Activated CD4-positive, alpha-beta memory T cell treated with anti-CD3 and anti-CD28 coated beads, Interleukin-2, amount 10 ng/mL, durations not matched to agents 7 days and 5 days (primary cell): ENCODE measurements at regions not wholly inside any gene's neighbourhood (a gene's known extent, or its start where the extent isn't known, plus 50 kb on each side); places are given as distances from the start of the nearest gene placed in this dataset.
"Not testable (repeated sequence)": the region's sequence is repeated elsewhere in the genome, so short reads cannot be mapped to it uniquely, and the experiment has no call there.

Experiments used
- CTCF ChIA-PET: fragments of 350-600 bp; sonication (Branson Sonifier 250); formaldehyde crosslinking; loops from one replicate; lab custom pipeline; 2021; ENCODE audit warnings: antibody characterized with exemption, inconsistent platforms; lab: Charles Lee
- POLR2A ChIA-PET: fragments of 350-600 bp; sonication (Branson Sonifier 250); formaldehyde crosslinking; loops from one replicate; lab custom pipeline; 2021; ENCODE audit warnings: antibody characterized with exemption; lab: Charles Lee
- DNase-seq: peaks from one replicate; pipeline ENCODE4 v3.0.0-alpha.2; 2020
- H3K27ac Mint-ChIP-seq: one replicate; pipeline ENCODE4 v1.8.0; 2021; ENCODE audit warnings: mild to moderate bottlenecking, mixed read lengths
- H3K27me3 Mint-ChIP-seq: one replicate; pipeline ENCODE4 v1.8.0; 2021; ENCODE audit warnings: mixed read lengths
- H3K36me3 Mint-ChIP-seq: one replicate; pipeline ENCODE4 v1.8.0; 2021; ENCODE audit warnings: low read depth, mixed read lengths
- H3K4me1 Mint-ChIP-seq: one replicate; pipeline ENCODE4 v1.8.0; 2021; ENCODE audit warnings: mixed read lengths
- H3K4me3 Mint-ChIP-seq: one replicate; pipeline ENCODE4 v1.8.0; 2021; ENCODE audit warnings: mild to moderate bottlenecking, mixed read lengths
- H3K9me3 Mint-ChIP-seq: one replicate; pipeline ENCODE4 v1.8.0; 2021; ENCODE audit warnings: mixed read lengths

DNA sequence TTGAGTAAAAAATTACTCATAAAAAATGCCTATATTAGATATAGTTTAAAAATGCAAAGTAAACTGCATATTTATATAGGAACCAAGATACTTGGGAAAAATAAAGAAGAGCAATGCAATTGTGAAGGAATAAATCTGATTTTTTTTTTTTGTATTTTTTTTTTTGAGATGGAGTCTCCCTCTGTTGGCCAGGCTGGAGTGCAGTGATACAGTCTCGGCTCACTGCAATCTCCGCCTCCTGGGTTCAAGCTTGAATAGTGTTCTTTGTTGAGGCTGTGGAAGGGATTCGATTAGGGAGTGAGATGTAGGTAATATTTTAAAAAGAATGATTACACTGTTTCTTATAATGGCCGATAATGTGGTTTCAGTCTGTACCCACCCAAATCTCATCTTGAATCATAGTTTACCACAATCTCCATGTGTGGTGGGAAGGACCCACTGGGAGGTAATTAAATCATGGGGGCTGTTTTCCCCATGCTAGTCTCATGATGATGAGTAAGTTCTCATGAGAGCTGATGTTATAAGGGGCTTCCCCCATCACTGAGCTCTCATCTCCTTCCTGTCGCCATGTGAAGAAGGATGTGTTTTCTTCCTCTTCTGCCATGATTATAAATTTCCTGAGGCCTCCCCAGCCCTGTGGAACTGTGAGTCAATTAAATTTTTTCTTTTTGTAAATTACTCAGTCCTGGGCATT lies 1765.9 kb downstream of the PLA2G4A start:
- H3K4me1 Mint-ChIP-seq, result no peaks in the 10 kb centered on the region
- DNase-seq, result no peak
- H3K4me3 Mint-ChIP-seq, result no peak overlapping the region
- H3K27me3 Mint-ChIP-seq, result no peaks in the 10 kb centered on the region
- H3K27ac Mint-ChIP-seq, result no peak overlapping the region
- ChIA-PET CTCF (no interaction called here), POLR2A (no interaction called here)
- peaks cover 8% of the 10 kb centered on the region for H3K9me3 Mint-ChIP-seq
- no peaks in the 10 kb centered on the region for H3K36me3 Mint-ChIP-seq

GRCh38 chr1:188599313-188599712 lies 1770.6 kb downstream of the PLA2G4A start:
- ChIA-PET CTCF (no interaction called here), POLR2A (no interaction called here)
- no peaks in the 10 kb centered on the region for H3K27me3 Mint-ChIP-seq
- peaks cover 3% of the 10 kb centered on the region for H3K9me3 Mint-ChIP-seq
- H3K36me3 Mint-ChIP-seq, result no peaks in the 10 kb centered on the region
- DNase-seq, result no peak
- H3K4me3 Mint-ChIP-seq, result no peak overlapping the region
- no peaks in the 10 kb centered on the region for H3K4me1 Mint-ChIP-seq
- H3K27ac Mint-ChIP-seq, result no peak overlapping the region

GRCh38 chr1:188611432-188611831 lies 1782.7 kb downstream of the PLA2G4A start:
- H3K27me3 Mint-ChIP-seq, result no peaks in the 10 kb centered on the region
- peaks cover 8% of the 10 kb centered on the region for H3K9me3 Mint-ChIP-seq
- no peaks in the 10 kb centered on the region for H3K36me3 Mint-ChIP-seq
- H3K4me1 Mint-ChIP-seq, result no peaks in the 10 kb centered on the region
- no peak overlapping the region for H3K4me3 Mint-ChIP-seq
- CTCF ChIA-PET, result no interaction called here
- POLR2A ChIA-PET, result no interaction called here
- H3K27ac Mint-ChIP-seq, result no peak overlapping the region
- no peak for DNase-seq

DNA sequence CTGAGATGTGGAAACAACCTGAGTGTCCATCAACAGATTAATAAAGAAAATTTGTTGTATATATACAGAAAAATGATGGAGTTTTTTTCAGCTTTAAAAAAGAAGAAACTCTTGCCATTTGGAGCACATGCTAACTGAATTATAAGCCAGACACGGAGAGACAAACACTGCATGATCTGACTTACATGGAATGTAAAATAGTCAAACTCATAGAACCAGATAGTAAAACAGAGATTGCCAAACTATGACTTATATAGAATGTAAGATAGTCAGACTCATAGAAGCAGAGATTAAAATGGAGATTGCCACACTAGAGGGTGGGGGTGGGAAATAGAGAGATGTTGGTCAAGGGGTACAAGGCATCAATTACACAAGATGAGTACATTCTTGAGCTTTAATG lies 1786.6 kb downstream of the PLA2G4A start:
- Mint-ChIP-seq H3K9me3 (no peaks in the 10 kb centered on the region), H3K36me3 (no peaks in the 10 kb centered on the region), H3K4me3 (no peak overlapping the region), H3K4me1 (no peaks in the 10 kb centered on the region), H3K27me3 (no peaks in the 10 kb centered on the region), H3K27ac (no peak overlapping the region)
- ChIA-PET CTCF (no interaction called here), POLR2A (no interaction called here)
- no peak for DNase-seq

DNA sequence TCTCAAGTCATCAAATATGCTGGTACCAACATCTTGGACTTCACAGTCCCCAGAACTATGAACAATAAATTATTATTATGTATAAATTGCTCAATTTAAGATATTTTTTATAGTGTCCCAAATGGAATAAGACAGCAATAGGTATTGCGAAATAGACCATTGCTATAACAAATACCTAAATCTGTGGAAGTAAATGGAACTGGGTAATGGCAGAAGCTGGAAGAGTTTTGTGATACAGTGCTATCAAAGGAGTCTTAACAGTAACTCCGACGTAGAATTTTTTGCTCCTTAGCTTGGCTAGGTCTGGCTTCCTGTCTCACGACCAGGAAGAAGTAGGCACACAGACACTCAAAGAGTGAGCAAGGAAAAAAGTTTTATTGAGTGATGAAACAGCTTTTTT lies 1791.5 kb downstream of the PLA2G4A start:
- no peak for DNase-seq
- Mint-ChIP-seq H3K4me1 (no peaks in the 10 kb centered on the region), H3K27ac (no peak overlapping the region), H3K9me3 (no peaks in the 10 kb centered on the region), H3K27me3 (no peaks in the 10 kb centered on the region), H3K4me3 (no peak overlapping the region), H3K36me3 (no peaks in the 10 kb centered on the region)
- ChIA-PET POLR2A (no interaction called here), CTCF (no interaction called here)

DNA sequence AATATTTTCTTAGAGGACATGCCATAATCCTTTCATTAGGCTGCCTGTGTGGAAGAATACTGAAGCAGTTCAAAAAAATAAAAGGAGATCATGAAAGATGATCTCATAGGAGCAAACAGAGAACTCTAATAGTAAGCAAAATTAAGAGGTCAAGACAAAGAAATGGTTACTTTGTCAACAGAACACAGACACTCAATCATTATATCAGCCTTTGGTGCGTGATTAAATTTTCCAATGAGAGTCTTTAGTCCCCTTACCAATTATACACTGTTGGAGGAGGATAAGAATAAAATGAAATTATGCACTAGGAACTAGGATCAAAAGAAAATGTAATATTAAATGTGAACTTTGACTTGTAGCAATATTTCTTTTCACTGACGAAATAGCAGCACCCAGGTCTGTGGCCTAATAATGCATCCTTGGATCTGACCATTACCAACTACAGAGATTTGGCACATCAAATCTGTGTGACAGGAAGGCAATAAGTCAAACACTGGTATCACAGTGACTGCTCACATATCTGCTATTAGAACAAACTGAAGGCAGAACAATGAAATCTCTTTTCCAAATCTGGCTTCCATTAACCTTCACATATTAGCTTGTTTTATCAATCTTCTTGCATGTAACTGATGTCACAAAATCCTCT lies 1812.9 kb downstream of the PLA2G4A start:
- H3K9me3 Mint-ChIP-seq, result peaks cover 5% of the 10 kb centered on the region
- no peaks in the 10 kb centered on the region for H3K36me3 Mint-ChIP-seq
- no peak overlapping the region for H3K27ac Mint-ChIP-seq
- H3K27me3 Mint-ChIP-seq, result no peaks in the 10 kb centered on the region
- no peak overlapping the region for H3K4me3 Mint-ChIP-seq
- ChIA-PET POLR2A (no interaction called here), CTCF (no interaction called here)
- H3K4me1 Mint-ChIP-seq, result no peaks in the 10 kb centered on the region
- no peak for DNase-seq

GRCh38 chr1:188642704-188643103 lies 1814.0 kb downstream of the PLA2G4A start:
- peaks cover 5% of the 10 kb centered on the region for H3K9me3 Mint-ChIP-seq
- ChIA-PET POLR2A (no interaction called here), CTCF (no interaction called here)
- no peak overlapping the region for H3K27ac Mint-ChIP-seq
- no peaks in the 10 kb centered on the region for H3K27me3 Mint-ChIP-seq
- no peak for DNase-seq
- no peaks in the 10 kb centered on the region for H3K36me3 Mint-ChIP-seq
- no peak overlapping the region for H3K4me3 Mint-ChIP-seq
- H3K4me1 Mint-ChIP-seq, result no peaks in the 10 kb centered on the region

GRCh38 chr1:188652678-188653077 lies 1823.9 kb downstream of the PLA2G4A start:
- Mint-ChIP-seq H3K4me3 (no peak overlapping the region), H3K9me3 (peaks cover 6% of the 10 kb centered on the region), H3K36me3 (no peaks in the 10 kb centered on the region), H3K4me1 (no peaks in the 10 kb centered on the region), H3K27me3 (no peaks in the 10 kb centered on the region), H3K27ac (no peak overlapping the region)
- no peak for DNase-seq
- POLR2A ChIA-PET, result no interaction called here
- CTCF ChIA-PET, result no interaction called here

GRCh38 chr1:188655966-188656365 lies 1821.7 kb downstream of the BRINP3 start:
- DNase-seq, H3K27ac Mint-ChIP-seq, H3K4me3 Mint-ChIP-seq, POLR2A ChIA-PET, H3K9me3 Mint-ChIP-seq, CTCF ChIA-PET, H3K36me3 Mint-ChIP-seq, H3K27me3 Mint-ChIP-seq, H3K4me1 Mint-ChIP-seq: not testable (repeated sequence)

- no peaks in the 10 kb centered on the region for H3K9me3 Mint-ChIP-seq
- H3K27me3 Mint-ChIP-seq, result no peaks in the 10 kb centered on the region
- H3K4me1 Mint-ChIP-seq, result no peaks in the 10 kb centered on the region
- DNase-seq, result no peak
- CTCF ChIA-PET, result no interaction called here
- H3K27ac Mint-ChIP-seq, result no peak overlapping the region
- no peak overlapping the region for H3K4me3 Mint-ChIP-seq
- H3K36me3 Mint-ChIP-seq, result no peaks in the 10 kb centered on the region
- POLR2A ChIA-PET, result no interaction called here
These were observed 1817.1 kb downstream of the BRINP3 start for GRCh38 chr1:188660572-188660971.

- Mint-ChIP-seq H3K27me3 (no peaks in the 10 kb centered on the region), H3K4me1 (no peaks in the 10 kb centered on the region), H3K9me3 (peaks cover 5% of the 10 kb centered on the region), H3K36me3 (no peaks in the 10 kb centered on the region), H3K27ac (no peak overlapping the region), H3K4me3 (no peak overlapping the region)
- DNase-seq, result no peak
- ChIA-PET POLR2A (no interaction called here), CTCF (no interaction called here)
These were observed 1812.2 kb downstream of the BRINP3 start for GRCh38 chr1:188665477-188665876.

GRCh38 chr1:188668083-188668482 lies 1809.6 kb downstream of the BRINP3 start:
- no peaks in the 10 kb centered on the region for H3K4me1 Mint-ChIP-seq
- CTCF ChIA-PET, result no interaction called here
- DNase-seq, result no peak
- H3K27ac Mint-ChIP-seq, result no peak overlapping the region
- no peaks in the 10 kb centered on the region for H3K36me3 Mint-ChIP-seq
- H3K9me3 Mint-ChIP-seq, result peaks cover 7% of the 10 kb centered on the region
- no peaks in the 10 kb centered on the region for H3K27me3 Mint-ChIP-seq
- POLR2A ChIA-PET, result no interaction called here
- no peak overlapping the region for H3K4me3 Mint-ChIP-seq

DNA sequence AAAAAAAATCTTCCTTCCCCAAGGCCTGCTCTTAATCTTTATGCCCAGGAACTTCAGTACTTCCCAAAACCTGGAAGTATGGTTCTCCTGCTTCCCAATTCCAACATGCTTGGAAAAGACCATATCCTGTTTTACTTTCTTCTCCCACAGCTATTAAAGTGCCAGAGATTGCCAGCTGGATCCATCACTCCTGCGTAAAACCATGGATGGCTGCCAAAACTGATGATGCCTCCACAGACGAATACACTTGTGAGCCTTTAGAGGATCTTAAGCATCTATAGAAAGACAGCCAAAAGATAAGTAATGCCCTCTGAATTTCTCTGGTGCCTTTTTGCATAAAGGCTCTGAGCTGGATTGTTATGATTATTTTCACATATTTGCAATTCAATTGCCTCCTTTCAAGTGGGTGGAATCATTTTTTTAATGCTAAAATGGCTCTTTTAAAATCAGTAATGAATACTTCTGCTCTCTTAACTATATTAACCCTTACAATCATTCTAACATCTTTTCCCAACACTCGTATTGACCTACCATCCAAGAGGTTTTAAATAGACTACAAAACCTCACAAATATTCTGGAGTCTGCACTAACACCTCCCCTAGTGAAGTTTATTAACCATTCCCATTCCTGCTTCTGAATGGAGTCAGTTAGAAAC lies 1807.8 kb downstream of the BRINP3 start:
- no peak overlapping the region for H3K4me3 Mint-ChIP-seq
- no peaks in the 10 kb centered on the region for H3K36me3 Mint-ChIP-seq
- H3K9me3 Mint-ChIP-seq, result peaks cover 8% of the 10 kb centered on the region
- no peaks in the 10 kb centered on the region for H3K4me1 Mint-ChIP-seq
- no peak overlapping the region for H3K27ac Mint-ChIP-seq
- no peaks in the 10 kb centered on the region for H3K27me3 Mint-ChIP-seq
- no peak for DNase-seq
- ChIA-PET CTCF (no interaction called here), POLR2A (no interaction called here)

DNA sequence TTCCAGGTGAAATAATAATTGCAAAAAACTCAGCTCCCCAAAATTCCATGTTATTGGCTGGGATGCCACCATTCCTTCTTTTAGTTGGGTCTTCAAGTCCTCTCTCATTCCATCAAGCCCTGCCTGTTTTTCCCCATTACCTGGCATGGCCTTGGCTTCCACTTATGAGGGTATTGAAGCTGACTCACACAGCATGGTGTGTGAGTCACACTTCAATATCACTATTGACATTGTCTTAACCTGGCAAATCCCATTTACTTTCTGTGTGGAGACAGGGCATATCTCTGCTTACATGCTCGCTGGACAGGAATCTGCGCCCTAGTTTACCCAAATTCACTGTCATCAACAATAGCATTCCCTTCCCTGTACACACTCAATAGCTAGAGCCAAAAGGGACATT lies 1806.8 kb downstream of the BRINP3 start:
- DNase-seq, result no peak
- no peak overlapping the region for H3K4me3 Mint-ChIP-seq
- H3K9me3 Mint-ChIP-seq, result peaks cover 8% of the 10 kb centered on the region
- no peak overlapping the region for H3K27ac Mint-ChIP-seq
- CTCF ChIA-PET, result no interaction called here
- POLR2A ChIA-PET, result no interaction called here
- H3K27me3 Mint-ChIP-seq, result no peaks in the 10 kb centered on the region
- H3K36me3 Mint-ChIP-seq, result no peaks in the 10 kb centered on the region
- H3K4me1 Mint-ChIP-seq, result no peaks in the 10 kb centered on the region
